HEK293T (cell line): ENCODE measurements at regions not wholly inside any gene's neighbourhood (a gene's known extent, or its start where the extent isn't known, plus 50 kb on each side); places are given as distances from the start of the nearest gene placed in this dataset.

ENCODE experiments used
- CTCF ChIA-PET: fragments of 350-600 bp; formaldehyde crosslinking; extraction: SDS; loops from one replicate; lab custom pipeline; 2021; ENCODE audit warnings: antibody characterized with exemption, inconsistent platforms; lab: Yijun Ruan, JAX
- POLR2A ChIA-PET: fragments of 350-600 bp; formaldehyde crosslinking; extraction: SDS; loops from one replicate; lab custom pipeline; 2020; ENCODE audit warnings: antibody characterized with exemption, inconsistent platforms; lab: Yijun Ruan, JAX
- DNase-seq: peaks from one replicate; pipeline ENCODE4 v3.0.0; 2012; ENCODE audit warnings: mixed read lengths; ENCODE audit errors: extremely low spot score
- ARNT ChIP-seq: fragments of 450-650 bp; IDR thresholded peaks from 2 replicates; pipeline ENCODE4 v1.6.1; 2017; ENCODE audit warnings: mild to moderate bottlenecking
- BHLHE40 ChIP-seq: fragments of 450-650 bp; IDR thresholded peaks from 2 replicates; pipeline ENCODE4 v1.6.1; 2016; ENCODE audit warnings: mild to moderate bottlenecking, moderate library complexity, borderline replicate concordance
- CTBP1 ChIP-seq: fragments of 450-650 bp; IDR thresholded peaks from 2 replicates; pipeline ENCODE4 v1.6.1; 2016; ENCODE audit warnings: borderline replicate concordance
- ELF4 ChIP-seq: fragments of 450-650 bp; IDR thresholded peaks from 2 replicates; pipeline ENCODE4 v1.6.1; 2017; ENCODE audit warnings: antibody characterized with exemption
- FOXA1 ChIP-seq: fragments of 450-650 bp; IDR thresholded peaks from 2 replicates; pipeline ENCODE4 v1.6.1; 2016; ENCODE audit warnings: mild to moderate bottlenecking
- FOXK2 ChIP-seq: fragments of 450-650 bp; IDR thresholded peaks from 2 replicates; pipeline ENCODE4 v1.6.1; 2016; ENCODE audit warnings: mild to moderate bottlenecking
- FOXM1 ChIP-seq: fragments of 450-650 bp; IDR thresholded peaks from 2 replicates; pipeline ENCODE4 v1.6.1; 2017; ENCODE audit warnings: mild to moderate bottlenecking, borderline replicate concordance
- HDGF ChIP-seq: fragments of 450-650 bp; IDR thresholded peaks from 2 replicates; pipeline ENCODE4 v1.6.1; 2017; ENCODE audit warnings: antibody characterized with exemption, borderline replicate concordance
- L3MBTL2 ChIP-seq: fragments of 450-650 bp; conservative IDR thresholded peaks from 2 replicates; pipeline ENCODE4 v1.6.1; 2016; ENCODE audit warnings: mild to moderate bottlenecking
- LEF1 ChIP-seq: fragments of 450-650 bp; IDR thresholded peaks from 2 replicates; pipeline ENCODE4 v1.6.1; 2017; ENCODE audit warnings: mild to moderate bottlenecking, borderline replicate concordance
- NFRKB ChIP-seq: fragments of 450-650 bp; IDR thresholded peaks from 2 replicates; pipeline ENCODE4 v1.6.1; 2016; ENCODE audit warnings: mild to moderate bottlenecking, moderate library complexity
- PKNOX1 ChIP-seq: fragments of 450-650 bp; IDR thresholded peaks from 2 replicates; pipeline ENCODE4 v1.6.1; 2016
- SP1 ChIP-seq: fragments of 450-650 bp; IDR thresholded peaks from 2 replicates; pipeline ENCODE4 v1.6.1; 2017
- SUZ12 ChIP-seq: fragments of 450-650 bp; IDR thresholded peaks from 2 replicates; pipeline ENCODE4 v1.6.1; 2016; ENCODE audit warnings: mild to moderate bottlenecking
- TARDBP ChIP-seq: fragments of 450-650 bp; IDR thresholded peaks from 2 replicates; pipeline ENCODE4 v1.6.1; 2016
- ZNF384 ChIP-seq: fragments of 450-650 bp; IDR thresholded peaks from 2 replicates; pipeline ENCODE4 v1.6.1; 2016

- POLR2A ChIA-PET: no interaction called here
- TF ChIP-seq FOXA1 (no peak), PKNOX1 (no peak), FOXM1 (no peak), TARDBP (no peak), CTBP1 (no peak), SP1 (no peak), FOXK2 (no peak), NFRKB (no peak), ELF4 (no peak)
- no peak for DNase-seq
- CTCF ChIA-PET: interaction anchor here (0.9 to 5.7 kb wide), 3 partner anchors 172 to 179 kb away, joined by 3 to 53 read pairs (median 4); partner anchors contain the start of gene DKK1
Measured at GRCh38 chr10:52486840-52487611, 172.9 kb downstream of the DKK1 start.

- CTCF ChIA-PET: interaction anchor here (0.6 to 5.7 kb wide), 12 partner anchors 8 to 1000 kb away, joined by 3 to 53 read pairs (median 3); partner anchors contain the start of gene DKK1
- DNase-seq: peak; percentile 42
- POLR2A ChIA-PET: interaction anchor here (1.2 kb wide), 1 partner anchor 175 kb away, joined by 4 read pairs; the partner anchor contains the start of gene DKK1
- TF ChIP-seq HDGF (no peak), SP1 (no peak), SUZ12 (no peak), ARNT (no peak), CTBP1 (no peak), FOXA1 (no peak), NFRKB (no peak), ELF4 (no peak), LEF1 (no peak), L3MBTL2 (no peak), BHLHE40 (no peak), ZNF384 (no peak; the same call in 1 of the 2 replicates), PKNOX1 (no peak), TARDBP (no peak), FOXK2 (no peak), FOXM1 (no peak)
Measured at GRCh38 chr10:52488606-52489485, 174.8 kb downstream of the DKK1 start.

GRCh38 chr10:52491246-52491995, 177.3 kb downstream of the DKK1 start:
- TF ChIP-seq FOXA1 (no peak), NFRKB (no peak), PKNOX1 (no peak), ARNT (no peak), HDGF (no peak), FOXM1 (no peak), FOXK2 (no peak), LEF1 (no peak), ZNF384 (no peak), BHLHE40 (no peak), CTBP1 (no peak), SP1 (no peak), L3MBTL2 (no peak), ELF4 (no peak), SUZ12 (no peak), TARDBP (no peak)
- ChIA-PET CTCF (interaction anchor here (0.8 to 2.2 kb wide), 5 partner anchors 89 to 250 kb away, joined by 3 to 10 read pairs (median 5); partner anchors contain the start of gene DKK1), POLR2A (interaction anchor here (1.2 kb wide), 1 partner anchor 184 kb away, joined by 6 read pairs; no protein-coding TSS in a partner anchor)
- no peak for DNase-seq

GRCh38 chr10:52499281-52499680, 185.2 kb downstream of the DKK1 start:
- ChIA-PET CTCF (no interaction called here), POLR2A (no interaction called here)
- TF ChIP-seq ZNF384 (no peak), FOXM1 (no peak), FOXK2 (no peak), NFRKB (no peak), SUZ12 (no peak), TARDBP (no peak), HDGF (no peak), ELF4 (no peak), L3MBTL2 (no peak), SP1 (no peak)
- DNase-seq: no peak

GRCh38 chr10:52500476-52500875, 186.4 kb downstream of the DKK1 start:
- TF ChIP-seq ARNT (no peak), TARDBP (no peak)
- POLR2A ChIA-PET: no interaction called here
- CTCF ChIA-PET: no interaction called here
- DNase-seq: no peak
